ENCODE measurements at regions not wholly inside any gene's neighbourhood (a gene's known extent, or its start where the extent isn't known, plus 50 kb on each side); places are given as distances from the start of the nearest gene placed in this dataset.

GRCh38 chr7:46886669-46887374 is 695.1 kb downstream of the TNS3 start:
- no peaks in the 10 kb centered on the region for H3K36me3 ChIP-seq (ENCODE audit: insufficient read depth)
- no peaks in the 10 kb centered on the region for H3K4me1 ChIP-seq (ENCODE audit: insufficient read depth)
- no peaks in the 10 kb centered on the region for H3K27me3 Mint-ChIP-seq (ENCODE audit: insufficient read depth, low read depth, poor library complexity)
- DNase-seq (ENCODE audit: low spot score): no peak
- H4K20me1 ChIP-seq (replicated peaks; ENCODE audit: insufficient read depth): no peaks in the 10 kb centered on the region
- H2AFZ ChIP-seq: no peak overlapping the region
- peaks cover under 1% of the 10 kb centered on the region; the same call in 1 of the 3 replicates for H3K4me1 Mint-ChIP-seq
- H3K9me3 Mint-ChIP-seq: peaks cover 3% of the 10 kb centered on the region; the same call in 2 of the 3 replicates
- no peaks in the 10 kb centered on the region for H3K79me2 ChIP-seq (replicated peaks; ENCODE audit: insufficient read depth)
- no peaks in the 10 kb centered on the region for H3K27me3 ChIP-seq (ENCODE audit: insufficient read depth)
- TF ChIP-seq JUNB (IDR thresholded peaks at IDR 0.05; ENCODE audit: unreplicated experiment) (no peak), REST (IDR thresholded peaks at IDR 0.05; ENCODE audit: unreplicated experiment) (no peak), EZH2phosphoT487 (IDR thresholded peaks at IDR 0.05; ENCODE audit: unreplicated experiment) (no peak), POLR2AphosphoS5 (IDR thresholded peaks at IDR 0.05; ENCODE audit: low read depth) (no peak)
- H3F3A ChIP-seq (replicated peaks; ENCODE audit: low read depth): no peaks in the 10 kb centered on the region
- H3K27ac ChIP-seq (ENCODE audit: low read depth): no peak overlapping the region
- no peak overlapping the region for H3K4me2 ChIP-seq
- ATAC-seq: no peak
- H3K27ac Mint-ChIP-seq: no peak overlapping the region
- H3K4me3 ChIP-seq: no peak overlapping the region
- no peak overlapping the region for H3K4me3 Mint-ChIP-seq
- no peaks in the 10 kb centered on the region for H3K9me2 ChIP-seq (ENCODE audit: insufficient read depth)
- H3K36me3 Mint-ChIP-seq (ENCODE audit: low read depth): no peaks in the 10 kb centered on the region

DNA sequence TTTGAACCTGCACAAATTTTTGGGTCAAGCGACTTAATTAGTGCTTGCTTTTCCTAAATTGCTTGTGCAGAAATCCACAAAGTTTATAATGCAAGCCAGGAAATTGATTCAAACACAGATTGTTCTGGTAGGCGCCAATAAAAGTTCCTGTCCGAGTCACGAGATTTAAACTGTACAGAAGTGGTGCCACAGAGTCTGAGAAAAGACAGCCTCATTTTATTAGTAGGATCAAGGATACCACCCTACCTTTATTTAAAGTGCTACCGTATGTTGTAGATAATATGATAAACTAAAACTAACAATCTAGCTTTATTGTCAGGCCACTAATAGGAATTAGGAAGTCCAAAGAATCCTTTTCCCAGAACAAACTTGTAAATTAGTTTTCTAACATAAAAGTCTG is 696.7 kb downstream of the TNS3 start:
- no peaks in the 10 kb centered on the region for H3K36me3 ChIP-seq (ENCODE audit: insufficient read depth)
- DNase-seq (ENCODE audit: low spot score) (no peak), ATAC-seq (no peak)
- Mint-ChIP-seq H3K4me3 (no peak overlapping the region), H3K9me3 (no peaks in the 10 kb centered on the region; the same call in 1 of the 3 replicates), H3K27me3 (ENCODE audit: insufficient read depth, low read depth, poor library complexity) (no peaks in the 10 kb centered on the region), H3K27ac (no peak overlapping the region), H3K4me1 (peaks cover 15% of the 10 kb centered on the region), H3K36me3 (ENCODE audit: low read depth) (no peaks in the 10 kb centered on the region)
- H3K27me3 ChIP-seq (ENCODE audit: insufficient read depth): no peaks in the 10 kb centered on the region
- H3K9me2 ChIP-seq (ENCODE audit: insufficient read depth): no peaks in the 10 kb centered on the region
- no peaks in the 10 kb centered on the region for H4K20me1 ChIP-seq (replicated peaks; ENCODE audit: insufficient read depth)
- H3K4me1 ChIP-seq (ENCODE audit: insufficient read depth): peaks cover 14% of the 10 kb centered on the region
- H3K27ac ChIP-seq (ENCODE audit: low read depth): no peak overlapping the region
- no peak for TF ChIP-seq POLR2AphosphoS5 (IDR thresholded peaks at IDR 0.05; ENCODE audit: low read depth)
- TF ChIP-seq ZNF331 (CRISPR knock-in tag; IDR thresholded peaks at IDR 0.05; ENCODE audit: low read depth): no peak
- TF ChIP-seq EZH2 (IDR thresholded peaks at IDR 0.05; ENCODE audit: low read depth, unreplicated experiment): no peak
- TF ChIP-seq, protein P1, sequence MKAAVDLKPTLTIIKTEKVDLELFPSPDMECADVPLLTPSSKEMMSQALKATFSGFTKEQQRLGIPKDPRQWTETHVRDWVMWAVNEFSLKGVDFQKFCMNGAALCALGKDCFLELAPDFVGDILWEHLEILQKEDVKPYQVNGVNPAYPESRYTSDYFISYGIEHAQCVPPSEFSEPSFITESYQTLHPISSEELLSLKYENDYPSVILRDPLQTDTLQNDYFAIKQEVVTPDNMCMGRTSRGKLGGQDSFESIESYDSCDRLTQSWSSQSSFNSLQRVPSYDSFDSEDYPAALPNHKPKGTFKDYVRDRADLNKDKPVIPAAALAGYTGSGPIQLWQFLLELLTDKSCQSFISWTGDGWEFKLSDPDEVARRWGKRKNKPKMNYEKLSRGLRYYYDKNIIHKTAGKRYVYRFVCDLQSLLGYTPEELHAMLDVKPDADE (IDR thresholded peaks at IDR 0.05): no peak
- no peak for TF ChIP-seq NANOG (IDR thresholded peaks at IDR 0.05; ENCODE audit: borderline replicate concordance)
- TF ChIP-seq CREB1 (CRISPR knock-in tag; IDR thresholded peaks at IDR 0.05; ENCODE audit: low read depth): no peak
- no peak for TF ChIP-seq JUNB (IDR thresholded peaks at IDR 0.05; ENCODE audit: unreplicated experiment)
- no peak for TF ChIP-seq REST (IDR thresholded peaks at IDR 0.05; ENCODE audit: unreplicated experiment)
- TF ChIP-seq CTCF (conservative IDR thresholded peaks at IDR 0.05; ENCODE audit: low read depth in 2 of 2): no peak
- no peak for TF ChIP-seq ZNF114 (CRISPR knock-in tag; IDR thresholded peaks at IDR 0.05)
- no peak overlapping the region for H2AFZ ChIP-seq
- no peaks in the 10 kb centered on the region for H3K79me2 ChIP-seq (replicated peaks; ENCODE audit: insufficient read depth)
- H3K4me3 ChIP-seq: no peak overlapping the region
- no peak overlapping the region for H3K4me2 ChIP-seq
- no peaks in the 10 kb centered on the region for H3F3A ChIP-seq (replicated peaks; ENCODE audit: low read depth)
